ENCODE measurements at regions not wholly inside any gene's neighbourhood (a gene's known extent, or its start where the extent isn't known, plus 50 kb on each side); places are given as distances from the start of the nearest gene placed in this dataset.

- no peak overlapping the region for H3K27ac Mint-ChIP-seq
Measured at GRCh38 chr5:19048726-19049125, 939.3 kb downstream of the CDH18 start.

DNA sequence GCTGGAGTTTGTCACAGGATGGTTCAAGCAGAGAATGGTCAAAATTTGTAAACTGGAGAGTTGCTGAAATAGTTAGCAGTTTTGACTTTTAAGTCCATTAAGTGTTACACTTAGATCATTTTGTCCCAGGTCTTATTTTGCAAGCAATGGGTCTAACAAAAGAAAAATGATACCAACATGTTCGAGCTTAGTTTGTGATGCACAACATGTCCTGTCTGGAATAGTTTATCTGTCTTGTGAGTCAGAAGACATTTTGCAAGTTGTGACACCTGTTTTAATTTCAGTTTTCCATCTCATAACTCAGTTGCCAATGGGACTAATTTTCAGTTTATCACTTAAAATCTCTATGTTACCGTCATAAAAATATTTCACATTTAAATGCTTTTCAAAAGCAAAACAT lies 929.8 kb downstream of the CDH18 start:
- Mint-ChIP-seq H3K4me3 (no peak overlapping the region), H3K9me3 (peaks cover 4 to 12% (median 6%) of the 10 kb centered on the region in 7 donors), H3K36me3 (no peaks in the 10 kb centered on the region), H3K27ac (no peak overlapping the region), H3K27me3 (no peaks in the 10 kb centered on the region), H3K4me1 (no peaks in the 10 kb centered on the region)
- no peaks in the 10 kb centered on the region for H3K4me1 ChIP-seq (ENCODE audit: control insufficient read depth, insufficient read depth, low read length, poor library complexity, severe bottlenecking)
- H3K9me3 ChIP-seq (ENCODE audit: control insufficient read depth in 2 of 2, low read length in 2 of 2) = no peaks in the 10 kb centered on the region
- no peaks in the 10 kb centered on the region for H3K27me3 ChIP-seq (ENCODE audit: control insufficient read depth, insufficient read depth, low read length)
- H3K36me3 ChIP-seq (ENCODE audit: control insufficient read depth, insufficient read depth, low read length) = no peaks in the 10 kb centered on the region
- no peak overlapping the region for H3K27ac ChIP-seq (ENCODE audit: insufficient read depth, low read length, poor library complexity, severe bottlenecking)
- ATAC-seq (ENCODE audit: low read depth in 2 of 2) = no peak
- H3K4me3 ChIP-seq (ENCODE audit: low read depth, low read length) = no peak overlapping the region
- DNase-seq = no peak

More at GRCh38 chr5:19048726-19049125, 939.3 kb downstream of the CDH18 start:
- Histone ChIP-seq H3K27ac (ENCODE audit: insufficient read depth, low read length, poor library complexity, severe bottlenecking) (no peak overlapping the region), H3K4me3 (ENCODE audit: low read depth, low read length) (no peak overlapping the region), H3K4me1 (ENCODE audit: control insufficient read depth, insufficient read depth, low read length, poor library complexity, severe bottlenecking) (no peaks in the 10 kb centered on the region), H3K27me3 (ENCODE audit: control insufficient read depth, insufficient read depth, low read length) (no peaks in the 10 kb centered on the region), H3K9me3 (ENCODE audit: control insufficient read depth in 2 of 2, low read length in 2 of 2) (peaks cover 0 to 4% of the 10 kb centered on the region in 2 experiments), H3K36me3 (ENCODE audit: control insufficient read depth, insufficient read depth, low read length) (no peaks in the 10 kb centered on the region)
- H3K9me3 Mint-ChIP-seq = peaks cover 0 to 12% (median 4%) of the 10 kb centered on the region in 7 donors
- H3K4me1 Mint-ChIP-seq = no peaks in the 10 kb centered on the region
- DNase-seq = no peak
- no peaks in the 10 kb centered on the region for H3K36me3 Mint-ChIP-seq
- H3K4me3 Mint-ChIP-seq = no peak overlapping the region
- H3K27me3 Mint-ChIP-seq = no peaks in the 10 kb centered on the region
- ATAC-seq (ENCODE audit: low read depth in 2 of 2) = no peak

DNA sequence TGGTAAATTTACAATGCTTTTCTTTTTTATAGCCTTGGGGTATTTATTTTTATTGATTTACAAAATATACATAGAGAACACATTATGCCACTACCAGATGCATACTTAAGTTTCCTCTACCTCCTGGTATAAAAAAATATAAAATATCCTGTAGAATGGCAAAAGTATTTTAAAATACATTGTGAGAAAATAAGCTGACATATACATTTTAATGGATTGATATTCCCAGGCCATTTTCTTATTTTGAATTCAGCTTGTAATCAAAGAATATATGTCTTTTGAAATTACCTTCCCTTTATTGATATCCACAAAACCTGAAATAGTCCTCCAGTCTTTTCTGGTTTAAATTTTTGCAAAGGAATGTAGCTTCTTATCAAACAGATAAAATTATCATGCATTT lies 923.9 kb downstream of the CDH18 start:
- H3K36me3 ChIP-seq (ENCODE audit: control insufficient read depth, insufficient read depth, low read length) = no peaks in the 10 kb centered on the region
- no peaks in the 10 kb centered on the region for H3K36me3 Mint-ChIP-seq
- ATAC-seq (ENCODE audit: low read depth in 2 of 2) = no peak
- peaks cover 0 to 9% (median 2%) of the 10 kb centered on the region in 7 donors for H3K9me3 Mint-ChIP-seq
- no peaks in the 10 kb centered on the region for H3K4me1 ChIP-seq (ENCODE audit: control insufficient read depth, insufficient read depth, low read length, poor library complexity, severe bottlenecking)
- H3K4me1 Mint-ChIP-seq = no peaks in the 10 kb centered on the region
- H3K27me3 Mint-ChIP-seq = no peaks in the 10 kb centered on the region
- no peak overlapping the region for H3K4me3 Mint-ChIP-seq
- no peak for DNase-seq
- no peak overlapping the region for H3K27ac ChIP-seq (ENCODE audit: insufficient read depth, low read length, poor library complexity, severe bottlenecking)
- no peak overlapping the region for H3K27ac Mint-ChIP-seq
- H3K9me3 ChIP-seq (ENCODE audit: control insufficient read depth in 2 of 2, low read length in 2 of 2) = no peaks in the 10 kb centered on the region
- no peak overlapping the region for H3K4me3 ChIP-seq (ENCODE audit: low read depth, low read length)
- no peaks in the 10 kb centered on the region for H3K27me3 ChIP-seq (ENCODE audit: control insufficient read depth, insufficient read depth, low read length)

DNA sequence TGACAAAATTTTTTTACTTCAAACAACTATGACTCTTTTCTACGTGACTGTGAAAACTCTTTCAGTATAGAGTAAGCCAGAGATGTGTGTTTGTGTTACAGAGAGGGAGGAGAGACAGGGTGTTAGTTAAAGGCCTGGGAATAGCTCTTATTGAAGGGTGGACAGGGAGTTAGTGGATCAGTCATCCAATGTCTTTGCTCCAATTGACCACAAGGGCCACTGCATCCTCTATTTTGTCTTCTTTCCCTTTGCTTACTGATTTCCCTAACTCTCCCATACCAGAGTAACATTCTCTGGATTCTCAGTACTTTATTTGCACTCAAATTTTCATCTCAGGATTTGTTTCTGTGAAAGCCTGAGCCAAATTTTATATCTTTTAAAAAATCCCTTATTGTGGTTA lies 920.3 kb downstream of the CDH18 start:
- Histone ChIP-seq H3K27me3 (ENCODE audit: control insufficient read depth, insufficient read depth, low read length) (no peaks in the 10 kb centered on the region), H3K9me3 (ENCODE audit: control insufficient read depth in 2 of 2, low read length in 2 of 2) (peaks cover 0 to 3% of the 10 kb centered on the region in 2 experiments), H3K36me3 (ENCODE audit: control insufficient read depth, insufficient read depth, low read length) (no peaks in the 10 kb centered on the region), H3K4me1 (ENCODE audit: control insufficient read depth, insufficient read depth, low read length, poor library complexity, severe bottlenecking) (no peaks in the 10 kb centered on the region), H3K27ac (ENCODE audit: insufficient read depth, low read length, poor library complexity, severe bottlenecking) (no peak overlapping the region), H3K4me3 (ENCODE audit: low read depth, low read length) (no peak overlapping the region)
- no peaks in the 10 kb centered on the region for H3K36me3 Mint-ChIP-seq
- H3K4me3 Mint-ChIP-seq = no peak overlapping the region
- H3K27me3 Mint-ChIP-seq = no peaks in the 10 kb centered on the region
- peaks cover 0 to 12% (median 3%) of the 10 kb centered on the region in 7 donors for H3K9me3 Mint-ChIP-seq
- no peak for DNase-seq
- ATAC-seq (ENCODE audit: low read depth in 2 of 2) = no peak
- H3K4me1 Mint-ChIP-seq = no peaks in the 10 kb centered on the region
- H3K27ac Mint-ChIP-seq = no peak overlapping the region

DNA sequence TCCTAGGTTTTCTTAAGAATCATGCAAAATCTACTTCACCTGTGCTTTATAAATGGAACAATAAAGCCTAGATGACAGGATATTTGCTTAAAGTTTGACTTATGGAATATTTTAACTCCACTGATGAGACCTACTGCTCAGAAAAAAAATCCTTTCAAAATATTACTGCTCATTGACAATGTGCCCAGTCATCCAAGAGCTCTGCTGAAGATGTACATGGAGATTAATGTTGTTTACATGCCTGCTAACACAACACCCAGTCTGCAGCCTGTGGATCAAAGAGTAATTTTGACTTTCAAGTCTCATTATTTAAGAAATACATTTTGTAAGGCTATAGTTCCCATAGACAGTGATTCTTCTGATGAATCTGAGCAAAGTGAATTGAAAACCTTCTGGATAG lies 889.6 kb downstream of the CDH18 start:
- Histone ChIP-seq H3K27me3 (ENCODE audit: control insufficient read depth, insufficient read depth, low read length) (no peaks in the 10 kb centered on the region), H3K36me3 (ENCODE audit: control insufficient read depth, insufficient read depth, low read length) (no peaks in the 10 kb centered on the region), H3K4me3 (ENCODE audit: low read depth, low read length) (no peak overlapping the region), H3K4me1 (ENCODE audit: control insufficient read depth, insufficient read depth, low read length, poor library complexity, severe bottlenecking) (no peaks in the 10 kb centered on the region), H3K9me3 (ENCODE audit: control insufficient read depth in 2 of 2, low read length in 2 of 2) (no peaks in the 10 kb centered on the region), H3K27ac (ENCODE audit: insufficient read depth, low read length, poor library complexity, severe bottlenecking) (no peak overlapping the region)
- no peak overlapping the region for H3K27ac Mint-ChIP-seq
- H3K4me1 Mint-ChIP-seq = no peaks in the 10 kb centered on the region
- H3K9me3 Mint-ChIP-seq = peaks cover 1 to 35% (median 8%) of the 10 kb centered on the region in 7 donors
- no peak for ATAC-seq (ENCODE audit: low read depth in 2 of 2)
- no peak overlapping the region for H3K4me3 Mint-ChIP-seq
- no peak for DNase-seq
- no peaks in the 10 kb centered on the region for H3K27me3 Mint-ChIP-seq
- H3K36me3 Mint-ChIP-seq = no peaks in the 10 kb centered on the region

DNA sequence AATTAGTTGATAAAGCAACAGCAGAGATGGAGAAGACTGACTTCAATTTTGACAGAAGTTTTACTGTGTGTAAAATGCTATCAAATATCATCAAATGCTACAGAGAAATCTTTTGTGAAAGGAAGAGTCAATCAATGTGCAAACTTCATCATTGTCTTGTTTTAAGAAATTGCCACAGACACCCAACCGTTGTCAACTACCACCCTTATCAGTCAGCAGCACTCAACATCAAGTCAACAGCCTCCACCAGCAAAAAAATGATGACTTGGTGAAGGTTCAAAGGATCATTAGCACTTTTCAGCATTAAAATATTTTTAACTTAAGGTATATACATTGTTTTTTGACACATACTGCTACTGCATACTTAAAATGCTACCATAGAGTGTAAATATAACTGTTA lies 888.8 kb downstream of the CDH18 start:
- Mint-ChIP-seq H3K4me1 (no peaks in the 10 kb centered on the region), H3K27me3 (no peaks in the 10 kb centered on the region), H3K4me3 (no peak overlapping the region), H3K27ac (no peak overlapping the region), H3K9me3 (peaks cover 1 to 28% (median 8%) of the 10 kb centered on the region in 7 donors), H3K36me3 (no peaks in the 10 kb centered on the region)
- Histone ChIP-seq H3K4me1 (ENCODE audit: control insufficient read depth, insufficient read depth, low read length, poor library complexity, severe bottlenecking) (no peaks in the 10 kb centered on the region), H3K27me3 (ENCODE audit: control insufficient read depth, insufficient read depth, low read length) (no peaks in the 10 kb centered on the region), H3K27ac (ENCODE audit: insufficient read depth, low read length, poor library complexity, severe bottlenecking) (no peak overlapping the region), H3K9me3 (ENCODE audit: control insufficient read depth in 2 of 2, low read length in 2 of 2) (no peaks in the 10 kb centered on the region), H3K4me3 (ENCODE audit: low read depth, low read length) (no peak overlapping the region), H3K36me3 (ENCODE audit: control insufficient read depth, insufficient read depth, low read length) (no peaks in the 10 kb centered on the region)
- DNase-seq (no peak), ATAC-seq (ENCODE audit: low read depth in 2 of 2) (no peak)

DNA sequence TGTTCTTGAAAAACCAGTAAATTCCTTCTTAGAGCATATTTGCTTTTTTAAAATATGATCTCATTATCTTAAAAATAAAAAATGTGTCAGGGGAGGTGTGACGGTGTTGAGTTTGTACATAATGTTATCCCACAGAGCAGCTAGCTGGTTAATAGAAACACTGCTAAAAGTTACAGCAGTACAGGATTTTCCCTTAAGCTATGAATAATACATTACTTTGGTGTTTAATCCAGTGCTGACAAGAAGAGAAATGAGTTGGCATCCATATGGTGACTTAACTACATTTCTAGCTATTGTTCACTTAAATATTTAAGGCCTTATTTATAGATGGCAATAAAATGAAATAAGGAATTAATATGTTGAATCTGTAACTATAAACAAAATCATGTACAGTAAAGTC lies 883.1 kb downstream of the CDH18 start:
- Histone ChIP-seq H3K27ac (ENCODE audit: insufficient read depth, low read length, poor library complexity, severe bottlenecking) (no peak overlapping the region), H3K27me3 (ENCODE audit: control insufficient read depth, insufficient read depth, low read length) (no peaks in the 10 kb centered on the region), H3K36me3 (ENCODE audit: control insufficient read depth, insufficient read depth, low read length) (no peaks in the 10 kb centered on the region), H3K9me3 (ENCODE audit: control insufficient read depth in 2 of 2, low read length in 2 of 2) (no peaks in the 10 kb centered on the region), H3K4me3 (ENCODE audit: low read depth, low read length) (no peak overlapping the region), H3K4me1 (ENCODE audit: control insufficient read depth, insufficient read depth, low read length, poor library complexity, severe bottlenecking) (no peaks in the 10 kb centered on the region)
- ATAC-seq (ENCODE audit: low read depth in 2 of 2) (no peak), DNase-seq (no peak)
- peaks cover 0 to 19% (median 5%) of the 10 kb centered on the region in 7 donors for H3K9me3 Mint-ChIP-seq
- H3K4me1 Mint-ChIP-seq = no peaks in the 10 kb centered on the region
- H3K4me3 Mint-ChIP-seq = no peak overlapping the region
- H3K27ac Mint-ChIP-seq = no peak overlapping the region
- no peaks in the 10 kb centered on the region for H3K27me3 Mint-ChIP-seq
- H3K36me3 Mint-ChIP-seq = no peaks in the 10 kb centered on the region

GRCh38 chr5:19122923-19123322 lies 865.1 kb downstream of the CDH18 start:
- no peaks in the 10 kb centered on the region for H3K36me3 Mint-ChIP-seq
- no peaks in the 10 kb centered on the region for H3K27me3 ChIP-seq (ENCODE audit: control insufficient read depth, insufficient read depth, low read length)
- H3K9me3 ChIP-seq (ENCODE audit: control insufficient read depth in 2 of 2, low read length in 2 of 2) = no peaks in the 10 kb centered on the region
- H3K4me1 ChIP-seq (ENCODE audit: control insufficient read depth, insufficient read depth, low read length, poor library complexity, severe bottlenecking) = no peaks in the 10 kb centered on the region
- DNase-seq = no peak
- H3K27me3 Mint-ChIP-seq = no peaks in the 10 kb centered on the region
- no peak overlapping the region for H3K27ac ChIP-seq (ENCODE audit: insufficient read depth, low read length, poor library complexity, severe bottlenecking)
- H3K4me3 ChIP-seq (ENCODE audit: low read depth, low read length) = no peak overlapping the region
- no peak for ATAC-seq (ENCODE audit: low read depth in 2 of 2)
- no peaks in the 10 kb centered on the region for H3K4me1 Mint-ChIP-seq
- H3K36me3 ChIP-seq (ENCODE audit: control insufficient read depth, insufficient read depth, low read length) = no peaks in the 10 kb centered on the region
- H3K4me3 Mint-ChIP-seq = no peak overlapping the region
- H3K9me3 Mint-ChIP-seq = peaks cover 4 to 21% (median 8%) of the 10 kb centered on the region in 7 donors
- H3K27ac Mint-ChIP-seq = no peak overlapping the region
